ENCODE measurements at regions not wholly inside any gene's neighbourhood (a gene's known extent, or its start where the extent isn't known, plus 50 kb on each side); places are given as distances from the start of the nearest gene placed in this dataset.

DNA sequence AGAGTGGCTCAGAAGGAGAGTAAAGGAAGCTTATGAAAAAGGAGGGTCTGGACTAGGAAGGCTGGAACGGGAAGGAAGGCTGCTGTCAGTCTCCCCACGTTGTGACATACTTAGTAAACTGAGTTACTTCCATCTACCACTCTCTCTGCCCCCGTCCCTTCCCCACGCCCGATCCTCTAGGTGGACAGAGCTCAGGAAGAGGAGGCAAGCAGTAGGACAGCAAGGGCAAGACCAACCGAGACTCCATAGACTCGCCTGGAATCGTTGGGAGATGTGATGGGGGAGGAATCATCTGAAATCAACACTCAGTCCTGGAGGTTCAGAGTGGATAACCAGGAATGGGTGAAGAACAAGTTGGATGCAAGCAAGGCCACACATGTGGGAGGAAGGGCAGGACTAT, 240.7 kb downstream of the BUD13 start (continued):
- TF ChIP-seq, protein P1, sequence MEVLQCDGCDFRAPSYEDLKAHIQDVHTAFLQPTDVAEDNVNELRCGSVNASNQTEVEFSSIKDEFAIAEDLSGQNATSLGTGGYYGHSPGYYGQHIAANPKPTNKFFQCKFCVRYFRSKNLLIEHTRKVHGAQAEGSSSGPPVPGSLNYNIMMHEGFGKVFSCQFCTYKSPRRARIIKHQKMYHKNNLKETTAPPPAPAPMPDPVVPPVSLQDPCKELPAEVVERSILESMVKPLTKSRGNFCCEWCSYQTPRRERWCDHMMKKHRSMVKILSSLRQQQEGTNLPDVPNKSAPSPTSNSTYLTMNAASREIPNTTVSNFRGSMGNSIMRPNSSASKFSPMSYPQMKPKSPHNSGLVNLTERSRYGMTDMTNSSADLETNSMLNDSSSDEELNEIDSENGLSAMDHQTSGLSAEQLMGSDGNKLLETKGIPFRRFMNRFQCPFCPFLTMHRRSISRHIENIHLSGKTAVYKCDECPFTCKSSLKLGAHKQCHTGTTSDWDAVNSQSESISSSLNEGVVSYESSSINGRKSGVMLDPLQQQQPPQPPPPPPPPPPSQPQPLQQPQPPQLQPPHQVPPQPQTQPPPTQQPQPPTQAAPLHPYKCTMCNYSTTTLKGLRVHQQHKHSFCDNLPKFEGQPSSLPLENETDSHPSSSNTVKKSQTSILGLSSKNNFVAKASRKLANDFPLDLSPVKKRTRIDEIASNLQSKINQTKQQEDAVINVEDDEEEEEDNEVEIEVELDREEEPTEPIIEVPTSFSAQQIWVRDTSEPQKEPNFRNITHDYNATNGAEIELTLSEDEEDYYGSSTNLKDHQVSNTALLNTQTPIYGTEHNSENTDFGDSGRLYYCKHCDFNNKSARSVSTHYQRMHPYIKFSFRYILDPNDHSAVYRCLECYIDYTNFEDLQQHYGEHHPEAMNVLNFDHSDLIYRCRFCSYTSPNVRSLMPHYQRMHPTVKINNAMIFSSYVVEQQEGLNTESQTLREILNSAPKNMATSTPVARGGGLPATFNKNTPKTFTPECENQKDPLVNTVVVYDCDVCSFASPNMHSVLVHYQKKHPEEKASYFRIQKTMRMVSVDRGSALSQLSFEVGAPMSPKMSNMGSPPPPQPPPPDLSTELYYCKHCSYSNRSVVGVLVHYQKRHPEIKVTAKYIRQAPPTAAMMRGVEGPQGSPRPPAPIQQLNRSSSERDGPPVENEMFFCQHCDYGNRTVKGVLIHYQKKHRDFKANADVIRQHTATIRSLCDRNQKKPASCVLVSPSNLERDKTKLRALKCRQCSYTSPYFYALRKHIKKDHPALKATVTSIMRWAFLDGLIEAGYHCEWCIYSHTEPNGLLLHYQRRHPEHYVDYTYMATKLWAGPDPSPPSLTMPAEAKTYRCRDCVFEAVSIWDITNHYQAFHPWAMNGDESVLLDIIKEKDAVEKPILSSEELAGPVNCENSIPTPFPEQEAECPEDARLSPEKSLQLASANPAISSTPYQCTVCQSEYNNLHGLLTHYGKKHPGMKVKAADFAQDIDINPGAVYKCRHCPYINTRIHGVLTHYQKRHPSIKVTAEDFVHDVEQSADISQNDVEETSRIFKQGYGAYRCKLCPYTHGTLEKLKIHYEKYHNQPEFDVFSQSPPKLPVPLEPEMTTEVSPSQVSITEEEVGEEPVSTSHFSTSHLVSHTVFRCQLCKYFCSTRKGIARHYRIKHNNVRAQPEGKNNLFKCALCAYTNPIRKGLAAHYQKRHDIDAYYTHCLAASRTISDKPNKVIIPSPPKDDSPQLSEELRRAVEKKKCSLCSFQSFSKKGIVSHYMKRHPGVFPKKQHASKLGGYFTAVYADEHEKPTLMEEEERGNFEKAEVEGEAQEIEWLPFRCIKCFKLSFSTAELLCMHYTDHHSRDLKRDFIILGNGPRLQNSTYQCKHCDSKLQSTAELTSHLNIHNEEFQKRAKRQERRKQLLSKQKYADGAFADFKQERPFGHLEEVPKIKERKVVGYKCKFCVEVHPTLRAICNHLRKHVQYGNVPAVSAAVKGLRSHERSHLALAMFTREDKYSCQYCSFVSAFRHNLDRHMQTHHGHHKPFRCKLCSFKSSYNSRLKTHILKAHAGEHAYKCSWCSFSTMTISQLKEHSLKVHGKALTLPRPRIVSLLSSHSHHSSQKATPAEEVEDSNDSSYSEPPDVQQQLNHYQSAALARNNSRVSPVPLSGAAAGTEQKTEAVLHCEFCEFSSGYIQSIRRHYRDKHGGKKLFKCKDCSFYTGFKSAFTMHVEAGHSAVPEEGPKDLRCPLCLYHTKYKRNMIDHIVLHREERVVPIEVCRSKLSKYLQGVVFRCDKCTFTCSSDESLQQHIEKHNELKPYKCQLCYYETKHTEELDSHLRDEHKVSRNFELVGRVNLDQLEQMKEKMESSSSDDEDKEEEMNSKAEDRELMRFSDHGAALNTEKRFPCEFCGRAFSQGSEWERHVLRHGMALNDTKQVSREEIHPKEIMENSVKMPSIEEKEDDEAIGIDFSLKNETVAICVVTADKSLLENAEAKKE (CRISPR knock-in tag; IDR thresholded peaks at IDR 0.05) = no peak
- no peak for TF ChIP-seq JUNB (IDR thresholded peaks at IDR 0.05; ENCODE audit: unreplicated experiment)

DNA sequence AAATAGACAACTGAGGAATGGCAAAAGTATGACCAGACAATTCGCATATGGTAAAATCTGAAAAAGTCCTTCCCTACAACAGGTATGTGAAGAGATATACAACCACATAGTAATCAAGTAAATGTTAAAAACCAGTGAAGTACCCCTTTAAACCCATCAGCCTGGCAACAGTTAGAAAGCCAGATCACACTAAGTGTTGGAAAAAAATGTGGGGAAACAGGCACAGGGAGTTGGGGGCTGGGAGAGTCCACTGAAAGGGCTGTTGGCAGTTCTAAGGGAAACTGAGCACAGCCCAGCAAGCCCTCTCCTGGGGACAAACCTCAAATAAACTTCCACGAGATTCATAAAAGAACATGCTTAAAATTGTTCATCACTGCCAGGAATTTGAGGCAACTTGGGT, 242.1 kb downstream of the BUD13 start:
- Histone ChIP-seq H3K4me2 (no peak overlapping the region), H2AFZ (no peak overlapping the region), H3F3A (replicated peaks; ENCODE audit: low read depth) (no peaks in the 10 kb centered on the region), H3K4me1 (ENCODE audit: insufficient read depth) (peaks cover 16% of the 10 kb centered on the region), H4K20me1 (replicated peaks; ENCODE audit: insufficient read depth) (no peaks in the 10 kb centered on the region), H3K4me3 (no peak overlapping the region), H3K36me3 (ENCODE audit: insufficient read depth) (no peaks in the 10 kb centered on the region), H3K27me3 (ENCODE audit: insufficient read depth) (no peaks in the 10 kb centered on the region), H3K27ac (ENCODE audit: low read depth) (no peak overlapping the region), H3K9me2 (ENCODE audit: insufficient read depth) (no peaks in the 10 kb centered on the region), H3K79me2 (replicated peaks; ENCODE audit: insufficient read depth) (no peaks in the 10 kb centered on the region)
- DNase-seq (ENCODE audit: low spot score) (no peak), ATAC-seq (no peak)
- H3K4me3 Mint-ChIP-seq = no peak overlapping the region
- peaks cover 3% of the 10 kb centered on the region; the same call in 1 of the 3 replicates for H3K36me3 Mint-ChIP-seq (ENCODE audit: low read depth)
- no peak overlapping the region for H3K27ac Mint-ChIP-seq
- peaks cover 6% of the 10 kb centered on the region for H3K27me3 Mint-ChIP-seq (ENCODE audit: insufficient read depth, low read depth, poor library complexity)
- TF ChIP-seq, protein P2, sequence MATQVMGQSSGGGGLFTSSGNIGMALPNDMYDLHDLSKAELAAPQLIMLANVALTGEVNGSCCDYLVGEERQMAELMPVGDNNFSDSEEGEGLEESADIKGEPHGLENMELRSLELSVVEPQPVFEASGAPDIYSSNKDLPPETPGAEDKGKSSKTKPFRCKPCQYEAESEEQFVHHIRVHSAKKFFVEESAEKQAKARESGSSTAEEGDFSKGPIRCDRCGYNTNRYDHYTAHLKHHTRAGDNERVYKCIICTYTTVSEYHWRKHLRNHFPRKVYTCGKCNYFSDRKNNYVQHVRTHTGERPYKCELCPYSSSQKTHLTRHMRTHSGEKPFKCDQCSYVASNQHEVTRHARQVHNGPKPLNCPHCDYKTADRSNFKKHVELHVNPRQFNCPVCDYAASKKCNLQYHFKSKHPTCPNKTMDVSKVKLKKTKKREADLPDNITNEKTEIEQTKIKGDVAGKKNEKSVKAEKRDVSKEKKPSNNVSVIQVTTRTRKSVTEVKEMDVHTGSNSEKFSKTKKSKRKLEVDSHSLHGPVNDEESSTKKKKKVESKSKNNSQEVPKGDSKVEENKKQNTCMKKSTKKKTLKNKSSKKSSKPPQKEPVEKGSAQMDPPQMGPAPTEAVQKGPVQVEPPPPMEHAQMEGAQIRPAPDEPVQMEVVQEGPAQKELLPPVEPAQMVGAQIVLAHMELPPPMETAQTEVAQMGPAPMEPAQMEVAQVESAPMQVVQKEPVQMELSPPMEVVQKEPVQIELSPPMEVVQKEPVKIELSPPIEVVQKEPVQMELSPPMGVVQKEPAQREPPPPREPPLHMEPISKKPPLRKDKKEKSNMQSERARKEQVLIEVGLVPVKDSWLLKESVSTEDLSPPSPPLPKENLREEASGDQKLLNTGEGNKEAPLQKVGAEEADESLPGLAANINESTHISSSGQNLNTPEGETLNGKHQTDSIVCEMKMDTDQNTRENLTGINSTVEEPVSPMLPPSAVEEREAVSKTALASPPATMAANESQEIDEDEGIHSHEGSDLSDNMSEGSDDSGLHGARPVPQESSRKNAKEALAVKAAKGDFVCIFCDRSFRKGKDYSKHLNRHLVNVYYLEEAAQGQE (IDR thresholded peaks at IDR 0.05; ENCODE audit: unreplicated experiment) = no peak
- TF ChIP-seq, protein P3, sequence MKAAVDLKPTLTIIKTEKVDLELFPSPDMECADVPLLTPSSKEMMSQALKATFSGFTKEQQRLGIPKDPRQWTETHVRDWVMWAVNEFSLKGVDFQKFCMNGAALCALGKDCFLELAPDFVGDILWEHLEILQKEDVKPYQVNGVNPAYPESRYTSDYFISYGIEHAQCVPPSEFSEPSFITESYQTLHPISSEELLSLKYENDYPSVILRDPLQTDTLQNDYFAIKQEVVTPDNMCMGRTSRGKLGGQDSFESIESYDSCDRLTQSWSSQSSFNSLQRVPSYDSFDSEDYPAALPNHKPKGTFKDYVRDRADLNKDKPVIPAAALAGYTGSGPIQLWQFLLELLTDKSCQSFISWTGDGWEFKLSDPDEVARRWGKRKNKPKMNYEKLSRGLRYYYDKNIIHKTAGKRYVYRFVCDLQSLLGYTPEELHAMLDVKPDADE (IDR thresholded peaks at IDR 0.05) = no peak
- TF ChIP-seq ZNF114 (CRISPR knock-in tag; IDR thresholded peaks at IDR 0.05) = no peak
- TF ChIP-seq, protein P4, sequence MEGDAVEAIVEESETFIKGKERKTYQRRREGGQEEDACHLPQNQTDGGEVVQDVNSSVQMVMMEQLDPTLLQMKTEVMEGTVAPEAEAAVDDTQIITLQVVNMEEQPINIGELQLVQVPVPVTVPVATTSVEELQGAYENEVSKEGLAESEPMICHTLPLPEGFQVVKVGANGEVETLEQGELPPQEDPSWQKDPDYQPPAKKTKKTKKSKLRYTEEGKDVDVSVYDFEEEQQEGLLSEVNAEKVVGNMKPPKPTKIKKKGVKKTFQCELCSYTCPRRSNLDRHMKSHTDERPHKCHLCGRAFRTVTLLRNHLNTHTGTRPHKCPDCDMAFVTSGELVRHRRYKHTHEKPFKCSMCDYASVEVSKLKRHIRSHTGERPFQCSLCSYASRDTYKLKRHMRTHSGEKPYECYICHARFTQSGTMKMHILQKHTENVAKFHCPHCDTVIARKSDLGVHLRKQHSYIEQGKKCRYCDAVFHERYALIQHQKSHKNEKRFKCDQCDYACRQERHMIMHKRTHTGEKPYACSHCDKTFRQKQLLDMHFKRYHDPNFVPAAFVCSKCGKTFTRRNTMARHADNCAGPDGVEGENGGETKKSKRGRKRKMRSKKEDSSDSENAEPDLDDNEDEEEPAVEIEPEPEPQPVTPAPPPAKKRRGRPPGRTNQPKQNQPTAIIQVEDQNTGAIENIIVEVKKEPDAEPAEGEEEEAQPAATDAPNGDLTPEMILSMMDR (conservative IDR thresholded peaks at IDR 0.05; ENCODE audit: low read depth in 2 of 2) = no peak
- no peak for TF ChIP-seq STAT1 (IDR thresholded peaks at IDR 0.05; ENCODE audit: unreplicated experiment)
- TF ChIP-seq EZH2 (IDR thresholded peaks at IDR 0.05; ENCODE audit: low read depth, unreplicated experiment) = no peak
- H3K4me1 Mint-ChIP-seq = peaks cover 6% of the 10 kb centered on the region
- H3K9me3 Mint-ChIP-seq = peaks cover 7% of the 10 kb centered on the region; the same call in 2 of the 3 replicates
